ENCODE measurements at regions not wholly inside any gene's neighbourhood (a gene's known extent, or its start where the extent isn't known, plus 50 kb on each side); places are given as distances from the start of the nearest gene placed in this dataset.

- TF ChIP-seq, protein P1, sequence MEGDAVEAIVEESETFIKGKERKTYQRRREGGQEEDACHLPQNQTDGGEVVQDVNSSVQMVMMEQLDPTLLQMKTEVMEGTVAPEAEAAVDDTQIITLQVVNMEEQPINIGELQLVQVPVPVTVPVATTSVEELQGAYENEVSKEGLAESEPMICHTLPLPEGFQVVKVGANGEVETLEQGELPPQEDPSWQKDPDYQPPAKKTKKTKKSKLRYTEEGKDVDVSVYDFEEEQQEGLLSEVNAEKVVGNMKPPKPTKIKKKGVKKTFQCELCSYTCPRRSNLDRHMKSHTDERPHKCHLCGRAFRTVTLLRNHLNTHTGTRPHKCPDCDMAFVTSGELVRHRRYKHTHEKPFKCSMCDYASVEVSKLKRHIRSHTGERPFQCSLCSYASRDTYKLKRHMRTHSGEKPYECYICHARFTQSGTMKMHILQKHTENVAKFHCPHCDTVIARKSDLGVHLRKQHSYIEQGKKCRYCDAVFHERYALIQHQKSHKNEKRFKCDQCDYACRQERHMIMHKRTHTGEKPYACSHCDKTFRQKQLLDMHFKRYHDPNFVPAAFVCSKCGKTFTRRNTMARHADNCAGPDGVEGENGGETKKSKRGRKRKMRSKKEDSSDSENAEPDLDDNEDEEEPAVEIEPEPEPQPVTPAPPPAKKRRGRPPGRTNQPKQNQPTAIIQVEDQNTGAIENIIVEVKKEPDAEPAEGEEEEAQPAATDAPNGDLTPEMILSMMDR (IDR thresholded peaks at IDR 0.05; ENCODE audit: low read depth, low read length): no peak
- H3K4me3 ChIP-seq (ENCODE audit: low read depth, low read length): no peak overlapping the region
Observed at GRCh38 chr3:59381282-59381681, 331.5 kb upstream of the CFAP20DC start.

GRCh38 chr3:59380146-59380545 is 330.3 kb upstream of the CFAP20DC start:
- no peak overlapping the region for H3K4me3 ChIP-seq (ENCODE audit: low read depth, low read length)
- TF ChIP-seq, protein P1 (IDR thresholded peaks at IDR 0.05; ENCODE audit: low read depth, low read length): no peak

DNA sequence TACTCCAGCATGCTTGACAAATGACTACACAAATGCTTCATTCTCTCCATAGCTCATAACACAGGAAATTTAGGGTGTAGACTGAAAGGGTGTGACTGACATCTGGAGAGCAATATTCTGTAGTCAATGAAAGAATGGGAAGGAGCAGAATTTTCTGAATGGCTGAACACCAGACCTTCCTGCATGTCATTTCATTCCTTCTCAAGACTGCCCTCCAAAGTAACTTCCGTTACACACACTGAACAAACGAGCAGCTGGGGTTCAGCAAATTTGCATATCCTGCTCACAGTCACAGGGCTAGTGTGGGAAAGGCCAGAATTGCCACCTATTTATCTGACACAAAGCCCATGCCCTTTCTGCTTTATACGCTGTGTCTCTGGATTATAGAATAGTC is 325.0 kb upstream of the CFAP20DC start:
- no peak overlapping the region for H3K4me3 ChIP-seq (ENCODE audit: low read depth, low read length)
- TF ChIP-seq, protein P1 (IDR thresholded peaks at IDR 0.05; ENCODE audit: low read depth, low read length): no peak

DNA sequence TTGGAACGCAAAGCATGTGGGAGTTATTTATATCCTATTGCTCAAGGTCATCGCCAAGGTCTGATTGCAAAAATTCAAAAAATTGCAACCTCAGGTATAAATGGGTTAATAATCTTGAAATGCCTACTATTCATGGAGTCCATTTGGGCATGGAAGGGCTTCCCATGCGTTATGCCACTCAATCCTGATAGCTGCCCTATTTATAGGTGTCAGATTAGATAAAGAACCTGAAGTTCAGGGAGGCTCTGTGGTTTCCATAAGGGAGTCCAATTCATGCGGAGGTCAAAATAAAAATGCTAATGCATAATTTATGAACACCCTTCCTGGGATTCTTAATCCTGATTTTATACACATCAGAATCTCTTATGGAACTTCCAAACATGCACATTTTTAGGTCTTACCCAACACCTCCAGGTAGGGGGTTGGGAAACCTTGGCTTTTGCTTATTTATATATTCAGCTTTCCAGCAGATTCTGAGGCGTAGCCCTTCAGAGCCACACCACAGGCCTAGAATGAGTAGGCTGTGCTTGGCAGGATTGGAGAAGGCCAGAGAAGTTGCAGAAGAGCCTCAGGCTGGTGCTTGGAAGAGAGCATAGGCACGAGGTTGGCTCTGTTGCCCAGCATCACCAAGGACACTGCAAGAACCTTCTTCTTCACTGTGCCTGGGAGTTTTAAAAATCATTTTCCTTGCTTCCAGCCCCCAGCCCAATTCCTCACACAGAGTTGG is 324.4 kb upstream of the CFAP20DC start:
- TF ChIP-seq, protein P1 (IDR thresholded peaks at IDR 0.05; ENCODE audit: low read depth, low read length): no peak
- no peak overlapping the region for H3K4me3 ChIP-seq (ENCODE audit: low read depth, low read length)

DNA sequence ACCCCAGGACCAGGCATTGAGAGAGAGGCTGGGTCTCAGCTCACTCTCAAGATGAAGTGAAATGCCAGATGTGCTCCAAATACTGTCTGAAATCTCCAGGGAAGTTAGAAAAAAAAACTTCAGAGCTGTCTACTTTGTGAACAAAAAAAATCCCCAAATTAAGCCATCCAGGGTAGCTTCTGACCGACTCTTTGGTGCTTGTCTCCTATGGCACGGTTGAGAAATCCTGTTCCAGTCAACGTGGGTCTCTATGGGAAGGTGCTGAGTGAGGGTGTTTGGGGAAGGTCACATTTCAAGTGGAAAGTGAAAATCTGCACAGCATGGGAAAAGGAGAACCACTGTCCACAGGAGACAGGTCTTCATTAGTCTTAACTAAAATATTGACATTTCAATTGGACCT is 322.5 kb upstream of the CFAP20DC start:
- TF ChIP-seq, protein P1 (IDR thresholded peaks at IDR 0.05; ENCODE audit: low read depth, low read length): no peak
- H3K4me3 ChIP-seq (ENCODE audit: low read depth, low read length): no peak overlapping the region

DNA sequence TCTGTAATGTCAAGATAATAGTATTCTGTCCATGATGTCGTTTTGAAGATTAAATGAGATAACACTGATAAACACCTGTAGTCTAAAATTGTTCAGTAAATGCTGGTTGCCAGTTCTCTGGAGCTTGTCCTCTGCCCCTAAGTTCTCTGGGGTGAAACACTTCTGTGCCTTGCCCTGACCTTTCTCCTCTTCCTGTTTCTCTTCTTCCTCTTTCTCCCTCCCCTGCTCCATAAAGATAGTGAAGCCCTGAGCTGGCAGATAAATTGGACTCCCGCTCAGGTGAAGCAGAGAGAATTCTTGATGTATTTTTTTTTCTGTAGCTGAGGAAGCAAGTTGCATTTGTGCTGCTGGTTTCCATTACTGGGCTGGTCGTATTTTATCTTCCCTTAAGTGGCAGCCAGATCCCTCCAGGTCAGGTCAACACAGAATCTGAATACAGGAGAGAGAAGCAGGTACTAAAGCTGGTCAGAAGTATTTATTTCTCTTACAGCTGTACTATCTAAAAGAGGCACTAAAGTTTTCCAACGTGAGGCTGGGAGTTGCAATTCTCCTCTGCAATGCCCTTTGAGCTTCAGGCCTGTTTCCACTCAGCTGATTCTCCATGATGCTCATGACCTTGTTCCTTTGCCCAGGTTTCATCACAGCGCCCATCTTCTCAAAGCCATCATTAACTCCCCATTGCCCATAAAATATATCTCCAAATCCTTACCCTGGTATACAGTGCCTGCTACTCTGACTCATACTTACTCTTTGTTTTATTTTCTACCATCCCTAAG is 319.3 kb upstream of the CFAP20DC start:
- TF ChIP-seq, protein P1 (IDR thresholded peaks at IDR 0.05; ENCODE audit: low read depth, low read length): no peak
- H3K4me3 ChIP-seq (ENCODE audit: low read depth, low read length): no peak overlapping the region

- H3K4me3 ChIP-seq (ENCODE audit: low read depth, low read length): no peak overlapping the region
Observed at GRCh38 chr3:59367150-59367549, 317.3 kb upstream of the CFAP20DC start.

More at GRCh38 chr3:59367150-59367549, 317.3 kb upstream of the CFAP20DC start:
- TF ChIP-seq, protein P1 (IDR thresholded peaks at IDR 0.05; ENCODE audit: low read depth, low read length): no peak

Measured in WI38 (cell line).